ENCODE measurements at regions not wholly inside any gene's neighbourhood (a gene's known extent, or its start where the extent isn't known, plus 50 kb on each side); places are given as distances from the start of the nearest gene placed in this dataset.

DNA sequence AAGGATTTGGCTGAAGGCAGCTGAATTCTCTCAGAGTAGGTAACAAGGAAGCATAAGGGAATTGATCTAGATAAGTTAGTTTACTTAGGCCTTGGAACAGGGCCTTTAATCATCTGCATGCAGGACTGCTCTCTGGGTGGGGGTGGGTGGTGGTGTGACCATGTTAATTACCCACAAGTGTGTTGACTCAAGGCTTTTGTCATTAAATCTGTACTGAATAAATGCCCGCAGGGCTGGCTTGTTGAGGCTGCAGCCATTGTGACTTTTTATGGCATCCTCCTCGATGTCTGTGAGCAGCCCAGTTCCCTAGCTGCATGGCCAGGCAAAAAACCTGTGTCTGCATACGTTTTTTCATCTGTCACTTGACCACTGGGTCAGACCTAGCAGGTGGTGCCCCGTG lies 63.5 kb upstream of the ASCC3 start:
- DNase-seq, result no peak

DNA sequence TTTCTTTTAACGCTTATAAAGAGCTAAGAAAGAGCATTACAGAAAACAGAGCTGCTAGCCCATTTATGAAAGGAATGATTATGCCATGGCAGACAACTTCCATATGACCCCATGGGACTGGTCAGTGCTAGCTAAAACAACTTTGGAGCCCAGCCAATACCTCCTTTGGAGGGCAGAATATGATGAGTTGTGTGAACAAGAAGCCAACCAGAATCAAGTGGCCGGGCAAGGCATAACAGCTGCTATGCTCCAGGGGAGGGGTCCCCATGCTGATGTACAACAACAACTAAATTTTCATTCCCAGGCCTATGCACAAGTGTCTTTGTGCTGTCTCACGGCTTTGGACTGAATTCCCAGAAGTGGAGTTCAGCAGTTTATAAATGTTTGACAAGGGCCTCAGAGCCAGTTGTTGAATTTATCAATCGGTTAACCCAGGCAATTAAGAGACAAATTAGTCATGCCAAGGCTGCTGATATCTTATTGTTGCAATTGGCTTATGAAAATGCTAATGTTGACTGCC lies 65.0 kb upstream of the ASCC3 start:
- no peak for DNase-seq

DNA sequence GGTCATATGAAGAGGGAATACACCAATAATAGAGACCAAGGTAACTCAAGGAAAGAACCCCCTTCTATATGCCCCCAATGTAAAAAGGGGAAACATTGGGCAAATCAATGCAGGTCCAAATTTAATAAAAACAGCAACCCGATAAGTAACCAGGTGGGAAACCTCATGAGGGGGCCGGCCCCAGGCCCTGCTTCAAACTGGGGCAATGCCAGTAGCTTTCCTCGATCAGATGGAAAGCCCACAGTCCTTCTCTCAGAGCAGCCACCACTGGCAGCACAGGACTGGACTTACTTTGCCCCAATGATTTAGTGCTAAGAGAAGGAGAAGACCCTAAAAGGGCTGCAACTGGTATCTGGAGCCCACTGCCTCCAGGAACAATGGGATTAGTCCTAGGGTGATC lies 65.6 kb upstream of the ASCC3 start:
- DNase-seq, result no peak

DNA sequence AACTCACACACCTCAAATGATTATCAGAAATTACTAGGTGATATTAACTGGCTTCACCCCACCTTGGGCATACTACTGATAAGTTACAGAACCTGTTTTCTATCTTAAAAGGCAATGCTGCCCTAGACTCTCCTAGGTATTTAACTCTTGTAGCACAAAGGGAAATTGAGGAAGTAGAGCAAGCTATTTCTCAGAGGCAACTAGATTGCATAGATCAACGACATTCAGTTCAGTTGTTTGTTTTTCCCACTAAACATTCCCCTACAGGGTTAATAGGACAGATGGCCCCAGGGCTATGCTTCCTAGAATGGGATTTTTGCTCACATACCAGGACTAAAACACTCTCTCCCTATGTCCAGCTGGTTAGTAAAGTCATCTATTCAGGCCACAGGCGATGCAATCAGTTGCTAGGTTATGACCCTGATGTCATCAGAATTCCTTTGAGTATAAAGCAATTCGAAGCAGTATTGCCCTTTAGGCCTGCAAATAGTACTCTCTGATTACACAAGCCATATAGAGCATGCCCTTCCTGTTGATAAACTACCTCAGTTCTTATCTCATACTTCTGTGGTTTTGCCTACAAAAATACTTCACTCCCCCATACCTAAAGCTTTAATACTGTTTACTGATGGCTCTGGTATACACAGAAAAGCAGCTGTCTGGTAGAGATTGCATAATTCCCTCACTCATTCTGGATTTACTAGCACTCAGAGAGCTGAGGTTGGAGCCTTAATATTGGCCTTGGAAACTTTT lies 67.4 kb upstream of the ASCC3 start:
- peak; percentile 45 for DNase-seq

DNA sequence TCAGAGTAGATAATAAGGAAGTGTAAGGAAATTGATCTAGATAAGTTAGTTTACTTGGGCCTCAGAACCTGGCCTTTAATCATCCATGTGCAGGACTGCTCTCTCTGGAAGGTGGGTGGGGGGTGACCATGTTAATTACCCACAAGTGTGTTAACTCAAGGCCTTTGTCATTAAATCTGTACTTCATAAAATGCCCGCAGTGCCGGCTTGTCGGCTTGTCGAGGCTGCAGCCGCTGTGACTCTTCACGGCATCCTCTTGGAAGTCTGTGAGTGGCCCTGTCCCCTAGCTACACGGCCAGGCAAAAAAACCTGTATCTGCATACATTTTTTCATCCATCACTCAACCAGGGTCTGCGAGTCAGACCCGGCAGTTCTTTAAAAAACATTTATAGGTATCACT lies 70.9 kb upstream of the ASCC3 start:
- no peak for DNase-seq

DNA sequence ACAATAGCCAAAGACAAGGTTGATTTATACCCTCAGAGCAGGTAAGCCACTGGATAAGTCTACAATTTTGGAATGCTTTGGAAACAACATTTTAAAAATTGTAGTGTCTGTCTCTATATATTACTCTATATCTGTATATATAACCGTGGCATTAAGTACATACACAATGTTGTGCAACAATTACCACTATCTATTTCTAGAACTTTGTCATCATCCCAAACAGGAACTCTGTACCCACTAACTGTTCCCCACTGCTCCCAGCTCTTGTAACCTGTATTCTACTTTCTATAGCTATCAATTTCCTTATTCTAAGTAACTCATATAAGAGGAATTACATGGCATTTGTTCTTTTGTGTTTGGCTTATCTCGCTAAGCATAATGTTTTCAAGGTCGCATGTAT lies 78.2 kb upstream of the ASCC3 start:
- no peak for DNase-seq

DNA sequence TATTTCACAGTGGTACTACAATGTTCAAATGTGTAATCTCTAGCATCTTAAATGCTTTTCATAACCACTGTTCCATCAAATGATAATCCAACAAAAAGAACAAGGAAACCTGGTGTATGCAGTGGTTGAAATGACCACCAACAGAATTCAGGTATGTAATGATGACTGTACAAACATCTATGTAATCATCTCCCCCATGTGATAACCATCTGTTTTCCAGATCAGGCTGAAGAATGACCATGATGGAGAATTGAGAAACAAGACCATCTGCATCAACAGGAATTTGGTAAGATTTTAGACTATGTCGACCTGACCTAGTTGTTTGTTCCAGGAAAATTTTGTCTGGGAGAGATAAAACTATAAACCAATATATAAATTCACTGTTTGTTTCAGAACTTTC lies 81.3 kb upstream of the ASCC3 start:
- no peak for DNase-seq

DNA sequence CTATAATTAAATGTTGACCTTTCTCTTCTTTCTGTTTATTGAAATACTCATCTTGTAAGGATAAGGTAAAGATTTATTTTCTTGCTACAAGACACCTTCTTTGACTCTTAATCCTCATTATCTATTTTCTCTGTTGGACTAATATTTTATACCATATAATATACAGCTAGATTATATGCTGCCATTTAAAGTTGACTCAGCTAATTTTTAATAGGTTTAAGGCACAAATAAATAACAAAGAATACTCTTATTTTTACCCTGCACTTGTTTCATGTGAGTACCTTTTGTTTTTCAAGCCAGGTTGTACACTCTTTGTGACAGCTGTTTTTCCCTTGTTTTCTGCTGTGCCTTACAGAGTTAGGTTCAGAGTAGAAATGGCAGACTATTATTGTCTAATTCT lies 83.9 kb upstream of the ASCC3 start:
- DNase-seq, result no peak

DNA sequence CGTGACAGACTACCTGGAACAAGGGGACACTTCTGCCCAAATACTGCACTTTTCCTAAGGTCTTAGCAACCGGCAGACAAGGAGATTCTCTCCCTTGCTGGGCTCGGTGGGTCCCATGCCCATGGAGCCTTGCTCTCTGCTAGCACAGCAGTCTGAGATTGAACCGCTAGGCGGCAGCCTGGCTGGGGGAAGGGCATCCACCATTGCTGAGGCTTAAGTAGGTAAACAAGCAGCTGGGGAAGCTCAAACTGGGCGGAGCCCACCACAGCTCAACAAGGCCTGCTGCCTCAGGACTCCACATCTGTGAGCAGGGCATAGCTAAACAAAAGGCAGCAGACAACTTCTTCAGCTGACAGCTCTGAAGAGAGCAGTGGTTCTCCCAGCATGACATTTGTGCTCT lies 87.8 kb upstream of the ASCC3 start:
- DNase-seq, result peak; percentile 66

DNA sequence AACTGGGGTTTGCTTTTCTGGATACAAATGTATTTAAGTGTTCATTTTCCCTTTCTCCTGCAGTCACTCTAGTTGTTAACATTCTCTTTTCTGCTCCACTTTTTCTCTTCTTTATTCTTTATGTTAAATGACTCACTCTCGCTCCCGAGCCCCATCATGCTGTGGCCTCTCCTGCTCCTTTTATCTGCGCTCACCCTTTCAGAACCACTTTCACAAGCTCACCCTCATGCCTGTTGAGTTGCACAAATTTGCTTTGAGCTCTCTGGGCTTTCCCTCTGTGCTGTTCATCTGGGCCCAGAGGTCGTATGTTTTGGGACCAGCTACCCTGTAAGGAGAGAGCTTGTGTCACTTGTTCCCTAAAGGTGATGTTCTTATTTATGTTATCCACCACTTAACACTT lies 98.1 kb upstream of the ASCC3 start:
- no peak for DNase-seq

DNA sequence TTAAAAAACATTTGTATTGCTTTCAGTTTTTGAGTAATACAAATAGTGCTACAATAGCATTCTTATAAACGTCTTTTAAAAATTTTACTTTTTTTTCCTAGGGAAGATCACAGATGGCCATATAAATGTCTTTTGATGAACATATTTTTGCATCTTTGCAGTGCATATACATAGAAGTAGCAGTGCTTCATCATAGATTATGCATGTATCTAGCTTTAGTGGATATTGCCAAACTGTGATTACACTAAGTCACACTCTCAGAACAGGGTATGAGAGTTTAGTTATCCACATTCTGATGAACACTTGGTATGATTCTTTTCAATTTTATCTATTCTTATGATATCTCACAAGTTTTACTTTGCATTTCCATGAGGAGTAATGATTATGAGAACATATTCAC lies 99.8 kb upstream of the ASCC3 start:
- no peak for DNase-seq

DNA sequence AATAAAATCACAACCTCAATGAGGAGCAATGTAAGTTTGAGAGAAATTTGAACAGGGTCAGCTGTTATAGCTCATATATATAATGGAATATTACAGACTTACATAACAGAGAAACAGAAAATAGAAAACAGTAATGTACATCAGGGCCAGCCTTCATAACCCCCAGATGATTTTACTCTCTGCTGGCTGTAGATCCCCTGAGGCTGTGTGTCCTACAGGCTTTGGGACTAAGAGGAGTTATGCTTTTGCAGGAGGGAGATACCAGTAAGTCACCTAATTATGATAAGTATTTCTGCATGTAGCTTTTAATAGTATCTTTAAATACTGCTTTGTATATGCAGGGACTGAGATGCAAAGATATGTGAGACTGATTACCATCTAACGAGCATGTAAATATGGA lies 105.8 kb upstream of the ASCC3 start:
- DNase-seq, result no peak

DNA sequence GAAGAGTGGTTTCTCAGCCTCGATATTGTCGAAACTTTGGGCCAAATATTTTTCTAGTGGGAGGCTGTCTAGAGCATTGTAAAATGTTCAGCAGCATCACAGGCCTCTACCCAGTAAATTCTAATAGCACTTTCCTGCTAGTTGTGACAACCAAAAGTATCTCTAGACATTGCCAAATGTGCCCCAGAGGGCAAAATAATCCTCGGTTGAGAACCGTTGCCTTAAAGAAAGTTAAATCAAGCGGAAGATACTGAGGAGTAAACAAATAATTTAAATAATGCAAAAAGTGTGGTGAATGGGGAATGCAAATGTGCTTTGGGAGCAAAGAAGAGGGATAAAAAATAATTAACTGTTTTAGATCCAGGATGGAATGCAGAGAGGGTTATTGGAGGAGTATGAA lies 106.4 kb upstream of the ASCC3 start:
- no peak for DNase-seq

DNA sequence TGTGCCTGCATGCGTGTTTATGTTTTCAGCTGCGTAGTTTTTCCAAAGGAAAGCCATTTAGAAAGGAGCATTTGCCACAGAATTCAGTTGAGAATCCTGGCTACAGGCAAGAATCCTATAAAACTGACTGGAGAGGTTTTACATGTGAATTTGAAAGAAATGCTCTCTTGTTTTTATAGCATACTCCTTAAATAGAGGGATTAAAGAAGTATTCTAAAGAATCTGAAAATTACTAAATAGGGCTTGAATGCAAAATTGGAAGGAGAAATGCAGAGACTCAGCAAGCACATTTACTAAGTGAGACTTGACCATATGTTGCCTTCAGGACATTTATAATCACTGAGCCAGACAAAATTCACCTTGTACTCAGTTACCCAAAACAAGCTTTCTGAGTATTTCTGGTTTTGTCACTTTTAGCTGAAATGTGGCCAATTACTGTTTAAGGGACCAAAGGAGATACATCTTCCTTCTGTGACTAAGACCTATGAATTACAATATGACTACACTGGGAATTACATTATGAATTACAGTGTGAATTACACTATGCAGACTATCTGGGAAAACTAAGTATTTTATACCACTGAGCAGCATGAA lies 107.4 kb upstream of the ASCC3 start:
- no peak for DNase-seq

DNA sequence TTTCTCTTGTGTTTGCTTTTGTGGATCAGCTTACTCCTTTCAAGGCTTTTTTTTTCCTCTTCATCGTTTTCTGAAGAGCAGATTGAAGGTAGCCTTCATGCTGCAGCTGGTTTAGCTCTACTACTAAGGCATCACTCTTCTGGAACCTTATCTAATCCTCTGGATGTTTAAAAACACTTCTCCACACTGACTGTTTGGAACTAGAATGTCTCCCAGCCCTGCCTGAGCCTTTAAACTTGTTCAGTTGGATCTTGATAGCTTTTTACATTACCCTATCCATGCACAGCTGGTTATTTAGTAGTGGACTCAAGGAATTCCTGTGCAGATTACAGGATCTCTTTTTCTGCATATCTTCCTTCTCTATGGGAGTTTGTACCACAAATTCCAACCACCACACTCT lies 108.9 kb upstream of the ASCC3 start:
- no peak for DNase-seq

DNA sequence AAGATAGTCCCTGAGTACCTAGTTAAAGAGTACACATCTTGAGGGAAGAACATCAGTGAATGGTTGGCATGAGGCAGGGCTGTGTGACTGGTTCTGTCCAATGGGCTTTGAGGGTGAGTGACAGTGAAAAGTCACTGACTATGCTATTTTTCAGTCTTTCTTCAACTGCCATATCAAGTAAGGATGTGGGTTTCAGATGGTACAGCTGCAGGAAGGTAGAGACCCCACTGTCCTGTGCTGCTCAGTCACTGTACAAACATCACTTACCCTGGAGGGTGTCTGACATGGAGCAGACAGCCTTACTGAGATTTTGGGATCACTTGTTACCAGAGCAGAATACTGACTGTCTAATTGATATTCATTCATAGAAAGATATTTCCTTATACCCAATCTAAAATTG lies 115.3 kb upstream of the ASCC3 start:
- no peak for DNase-seq

DNA sequence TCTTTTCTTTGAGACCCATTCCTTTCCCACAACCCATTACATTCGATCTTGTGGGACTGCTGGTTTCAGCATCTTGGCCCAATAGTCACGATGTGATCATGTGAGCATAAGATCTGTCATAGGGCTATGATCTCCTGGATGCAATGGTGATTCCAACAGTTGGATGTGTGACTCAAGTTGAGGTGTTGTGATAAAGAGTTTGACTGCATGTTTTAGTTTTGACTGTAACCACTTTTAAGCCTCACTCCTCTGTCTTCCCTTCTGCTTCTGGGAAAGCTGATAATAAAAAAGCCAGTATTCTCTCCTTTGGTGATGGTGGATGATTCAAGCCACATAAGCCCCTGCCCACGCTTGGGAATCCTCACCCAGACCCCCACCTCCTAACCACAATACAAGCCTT lies 117.0 kb upstream of the ASCC3 start:
- DNase-seq, result no peak

DNA sequence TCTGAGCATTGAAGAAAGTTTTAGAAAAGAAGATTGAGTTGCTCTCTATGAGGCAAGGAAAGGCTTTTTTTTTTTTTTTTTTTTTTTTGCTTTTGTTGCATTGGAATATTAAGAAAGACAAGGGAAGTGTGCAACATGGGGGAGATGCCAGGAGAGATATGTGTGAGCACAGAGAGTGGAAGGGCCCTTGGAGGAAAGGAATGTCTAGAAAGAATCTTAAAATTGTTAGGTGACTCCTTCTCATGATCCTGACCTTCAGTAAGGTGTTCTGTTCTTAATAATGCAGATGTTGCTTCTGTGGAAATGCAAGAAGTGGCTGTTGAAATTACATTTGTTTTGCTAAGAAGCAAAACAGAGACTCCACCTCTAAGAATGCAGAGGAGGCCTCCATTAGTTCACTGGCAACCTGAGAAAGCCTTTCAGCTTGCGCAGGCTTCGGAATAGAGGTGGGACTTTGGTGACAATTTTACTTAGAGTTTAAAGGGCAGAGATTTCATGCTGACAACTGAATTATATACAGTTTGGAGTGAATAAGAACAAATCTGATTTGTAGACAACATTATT lies 118.0 kb upstream of the ASCC3 start:
- DNase-seq, result no peak

DNA sequence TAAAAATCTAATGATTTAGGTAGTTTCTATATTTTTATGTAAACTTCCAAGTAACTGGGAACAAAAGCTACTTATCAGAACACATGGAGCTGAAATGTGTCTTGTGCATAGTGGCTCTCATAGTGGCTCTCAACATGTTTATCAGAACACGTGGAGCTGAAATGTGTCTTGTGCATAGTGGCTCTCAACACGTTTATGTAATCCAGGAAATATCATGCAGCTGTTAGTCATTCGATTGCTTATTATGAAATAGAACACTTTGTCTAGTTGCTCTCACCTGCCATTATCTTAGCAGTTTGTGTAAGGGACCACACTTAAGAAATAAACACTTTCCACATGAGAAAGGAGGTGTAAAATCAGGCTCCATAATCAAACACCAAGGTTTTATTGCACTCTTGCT lies 119.2 kb upstream of the ASCC3 start:
- peak; percentile 18 for DNase-seq

DNA sequence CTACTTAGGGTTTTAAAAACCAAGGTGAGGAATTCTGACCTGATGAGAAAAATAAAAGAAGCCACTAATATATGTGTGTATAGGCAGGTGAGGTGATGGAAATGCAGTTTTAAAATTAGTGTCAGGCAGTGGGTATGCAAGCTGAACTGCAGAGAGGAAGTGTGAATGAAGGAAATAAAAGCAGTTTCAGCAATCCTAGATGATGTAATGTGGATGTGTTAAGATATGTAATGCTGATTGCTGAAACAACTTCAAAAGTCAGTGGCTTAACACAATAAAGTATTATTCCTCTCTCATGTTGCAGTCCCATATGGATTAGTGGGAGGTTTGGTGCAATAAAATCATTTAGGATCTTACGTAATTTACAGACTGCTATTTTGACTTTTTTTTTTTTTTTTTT lies 119.9 kb upstream of the ASCC3 start:
- no peak for DNase-seq

DNA sequence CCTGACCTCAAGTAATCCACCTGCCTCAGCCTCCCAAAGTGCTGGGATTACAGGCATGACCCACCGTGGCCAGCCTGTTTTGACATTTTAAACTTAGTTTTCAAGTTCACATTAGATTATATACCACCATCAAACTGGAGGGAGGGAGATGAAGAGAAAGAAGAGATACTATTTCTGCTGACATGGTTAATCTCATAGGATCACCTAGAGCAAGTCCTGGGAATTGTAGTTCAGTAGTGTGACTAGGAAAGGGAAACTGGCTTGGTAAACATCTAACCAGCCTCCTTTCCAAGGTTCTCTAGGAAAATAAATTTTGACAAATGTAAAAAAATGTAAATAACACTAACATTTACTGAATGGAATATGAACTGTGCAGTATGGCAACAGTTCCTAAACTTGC lies 120.5 kb upstream of the ASCC3 start:
- no peak for DNase-seq

DNA sequence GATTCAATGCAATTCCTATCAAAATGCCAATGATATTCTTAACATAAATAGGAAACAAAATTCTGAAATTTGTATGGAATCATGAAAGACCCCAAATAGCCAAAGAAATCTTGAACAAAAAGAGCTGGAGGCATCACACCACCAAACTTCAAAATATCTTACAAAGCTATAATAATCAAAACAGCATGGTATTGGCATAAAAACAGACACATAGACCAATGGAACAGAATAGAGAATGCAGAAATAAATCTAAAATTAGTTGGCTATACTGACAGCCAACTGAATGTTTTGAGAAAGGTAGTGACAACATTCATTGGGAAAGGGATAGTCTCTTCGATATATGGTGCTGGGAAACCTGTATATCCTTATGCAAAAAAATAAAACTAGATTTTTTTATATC lies 121.9 kb upstream of the ASCC3 start:
- DNase-seq, result no peak

DNA sequence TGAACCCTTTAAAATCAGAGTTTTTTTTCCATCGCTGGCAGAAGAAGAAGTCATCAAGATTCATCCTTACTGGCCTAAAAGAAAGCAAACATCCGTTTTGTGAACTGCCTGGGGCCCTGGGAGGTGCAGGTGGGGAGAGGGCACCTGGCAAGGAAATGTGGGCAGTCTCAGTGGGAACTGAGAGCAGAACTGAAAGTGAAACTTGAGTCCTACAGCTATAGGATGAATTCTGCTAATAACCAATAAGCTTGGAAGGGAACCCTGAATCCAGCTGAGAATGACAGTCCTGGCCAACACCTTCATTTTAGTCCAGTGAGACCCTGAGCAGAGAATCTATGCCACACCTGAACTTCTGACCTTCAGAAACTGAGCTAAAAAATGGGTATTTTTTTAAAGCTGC lies 130.1 kb upstream of the ASCC3 start:
- DNase-seq, result peak; percentile 62

DNA sequence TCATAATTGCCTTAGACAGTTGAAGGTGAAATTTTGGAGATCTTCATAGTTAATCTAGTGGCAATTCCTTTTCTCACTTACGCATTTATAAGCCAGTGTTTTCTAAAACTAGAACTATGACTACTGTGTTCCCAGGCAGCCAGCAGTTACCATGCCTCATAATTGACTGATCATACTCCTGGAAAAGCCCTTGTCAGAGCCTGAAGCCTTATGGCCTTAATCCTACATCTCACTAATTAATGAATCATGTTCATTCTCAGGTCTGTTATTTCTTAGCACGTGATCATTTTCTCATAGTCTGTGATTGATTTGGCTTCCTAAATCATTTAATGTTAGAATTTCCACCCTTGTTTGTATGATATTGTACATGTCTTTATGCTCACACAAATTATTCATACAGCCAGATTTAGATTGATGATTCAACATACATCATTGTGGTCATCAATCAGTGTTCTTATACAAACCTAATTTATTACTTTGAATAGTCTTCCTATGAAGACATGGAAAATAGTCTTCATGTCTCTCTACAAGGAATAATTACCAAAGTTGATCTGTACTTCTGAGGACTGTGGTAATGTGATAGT lies 132.6 kb upstream of the ASCC3 start:
- no peak for DNase-seq
